ENCODE measurements at regions not wholly inside any gene's neighbourhood (a gene's known extent, or its start where the extent isn't known, plus 50 kb on each side); places are given as distances from the start of the nearest gene placed in this dataset.

DNA sequence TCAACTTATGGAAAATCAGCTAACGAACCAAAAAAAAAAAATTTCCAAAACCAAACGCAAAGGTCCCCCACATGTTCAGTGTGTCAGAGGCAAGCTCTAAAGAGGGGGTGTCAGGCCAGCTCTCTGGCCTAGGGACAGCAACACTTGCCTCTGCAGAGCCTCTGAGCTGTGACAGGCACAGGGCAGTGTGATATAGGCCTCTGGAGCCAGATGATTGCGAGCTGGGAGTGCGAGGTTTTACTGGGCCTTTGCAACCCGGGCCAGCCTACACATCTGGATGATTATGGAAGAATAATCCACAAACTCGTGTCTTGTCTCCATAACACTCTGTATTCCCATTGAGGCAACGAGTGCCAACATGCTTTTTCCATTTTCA lies 67.7 kb upstream of the STC2 start:
- TF ChIP-seq, protein P1, sequence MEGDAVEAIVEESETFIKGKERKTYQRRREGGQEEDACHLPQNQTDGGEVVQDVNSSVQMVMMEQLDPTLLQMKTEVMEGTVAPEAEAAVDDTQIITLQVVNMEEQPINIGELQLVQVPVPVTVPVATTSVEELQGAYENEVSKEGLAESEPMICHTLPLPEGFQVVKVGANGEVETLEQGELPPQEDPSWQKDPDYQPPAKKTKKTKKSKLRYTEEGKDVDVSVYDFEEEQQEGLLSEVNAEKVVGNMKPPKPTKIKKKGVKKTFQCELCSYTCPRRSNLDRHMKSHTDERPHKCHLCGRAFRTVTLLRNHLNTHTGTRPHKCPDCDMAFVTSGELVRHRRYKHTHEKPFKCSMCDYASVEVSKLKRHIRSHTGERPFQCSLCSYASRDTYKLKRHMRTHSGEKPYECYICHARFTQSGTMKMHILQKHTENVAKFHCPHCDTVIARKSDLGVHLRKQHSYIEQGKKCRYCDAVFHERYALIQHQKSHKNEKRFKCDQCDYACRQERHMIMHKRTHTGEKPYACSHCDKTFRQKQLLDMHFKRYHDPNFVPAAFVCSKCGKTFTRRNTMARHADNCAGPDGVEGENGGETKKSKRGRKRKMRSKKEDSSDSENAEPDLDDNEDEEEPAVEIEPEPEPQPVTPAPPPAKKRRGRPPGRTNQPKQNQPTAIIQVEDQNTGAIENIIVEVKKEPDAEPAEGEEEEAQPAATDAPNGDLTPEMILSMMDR (IDR thresholded peaks at IDR 0.05 in 2 of 3, conservative IDR thresholded peaks at IDR 0.05 in 1 of 3; ENCODE audit: borderline replicate concordance in 1 of 3, insufficient read depth in 1 of 3, low read depth in 2 of 3, low read length in 2 of 3), result no peak
- TF ChIP-seq YY1 (IDR thresholded peaks at IDR 0.05; ENCODE audit: extremely low read depth, insufficient replicate concordance, low read depth, low read length) (no peak), POLR2AphosphoS5 (IDR thresholded peaks at IDR 0.05; ENCODE audit: low read depth, low read length) (no peak), RAD21 (IDR thresholded peaks at IDR 0.05; ENCODE audit: low read depth) (no peak), TCF7L2 (IDR thresholded peaks at IDR 0.05; ENCODE audit: borderline replicate concordance, extremely low read depth, insufficient read depth, insufficient read length) (no peak), EZH2 (IDR thresholded peaks at IDR 0.05) (no peak), MAX (IDR thresholded peaks at IDR 0.05) (no peak), REST (IDR thresholded peaks at IDR 0.05; ENCODE audit: low read depth) (no peak), ZNF274 (IDR thresholded peaks at IDR 0.05; ENCODE audit: low read depth, low read length) (no peak)
- TF ChIP-seq, protein P2, sequence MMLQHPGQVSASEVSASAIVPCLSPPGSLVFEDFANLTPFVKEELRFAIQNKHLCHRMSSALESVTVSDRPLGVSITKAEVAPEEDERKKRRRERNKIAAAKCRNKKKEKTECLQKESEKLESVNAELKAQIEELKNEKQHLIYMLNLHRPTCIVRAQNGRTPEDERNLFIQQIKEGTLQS (IDR thresholded peaks at IDR 0.05), result no peak

All from HCT116 (cell line).